H9 (cell line): ENCODE measurements at regions not wholly inside any gene's neighbourhood (a gene's known extent, or its start where the extent isn't known, plus 50 kb on each side); places are given as distances from the start of the nearest gene placed in this dataset.

Source experiments
- DNase-seq: peaks from one replicate; pipeline ENCODE4 v3.0.0-alpha.2; 2017
- H2AFZ ChIP-seq: one replicate; pipeline ENCODE4 v1.6.1; 2013; ENCODE audit warnings: mild to moderate bottlenecking, low read length, control low read depth, moderate library complexity
- H2AK5ac ChIP-seq: 2 replicates; pipeline ENCODE4 v1.6.1; 2013; ENCODE audit warnings: low read length, control low read depth, mixed read lengths; ENCODE audit not compliant: insufficient read length
- H2BK120ac ChIP-seq: one replicate; pipeline ENCODE4 v1.6.1; 2013; ENCODE audit warnings: low read depth, mild to moderate bottlenecking, low read length, control low read depth, inconsistent platforms; ENCODE audit not compliant: poor library complexity, severe bottlenecking
- H2BK12ac ChIP-seq: 2 replicates; pipeline ENCODE4 v1.6.1; 2013; ENCODE audit warnings: low read length, control low read depth, mixed read lengths, low read depth; ENCODE audit not compliant: insufficient read length
- H2BK15ac ChIP-seq: 2 replicates; pipeline ENCODE4 v1.6.1; 2013; ENCODE audit warnings: low read depth, low read length, control low read depth
- H2BK20ac ChIP-seq: one replicate; pipeline ENCODE4 v1.6.1; 2013; ENCODE audit warnings: low read depth, mild to moderate bottlenecking, low read length, control low read depth, inconsistent platforms; ENCODE audit not compliant: poor library complexity, severe bottlenecking
- H2BK5ac ChIP-seq: 2 replicates; pipeline ENCODE4 v1.6.1; 2013; ENCODE audit warnings: low read length, control low read depth, mixed read lengths; ENCODE audit not compliant: insufficient read length
- H3K14ac ChIP-seq: 2 replicates; pipeline ENCODE4 v1.6.1; 2013; ENCODE audit warnings: low read length, control low read depth; ENCODE audit not compliant: insufficient read depth
- H3K18ac ChIP-seq: 2 replicates; pipeline ENCODE4 v1.6.1; 2013; ENCODE audit warnings: low read depth, mild to moderate bottlenecking, mixed read lengths, low read length, control low read depth; ENCODE audit not compliant: insufficient read length
- H3K23ac ChIP-seq: 2 replicates; pipeline ENCODE4 v1.6.1; 2013; ENCODE audit warnings: low read length, control low read depth, mixed read lengths, low read depth; ENCODE audit not compliant: insufficient read length
- H3K23me2 ChIP-seq: 2 replicates; pipeline ENCODE4 v1.6.1; 2013; ENCODE audit warnings: low read depth, mild to moderate bottlenecking, mixed read lengths, low read length, control low read depth; ENCODE audit not compliant: insufficient read length, poor library complexity, severe bottlenecking
- H3K27ac ChIP-seq: 2 replicates; pipeline ENCODE4 v1.5.1; 2013; ENCODE audit warnings: low read length, control low read depth, mixed read lengths, low read depth; ENCODE audit not compliant: insufficient read length
- H3K27me3 ChIP-seq: 2 replicates; pipeline ENCODE4 v1.6.1; 2013; ENCODE audit warnings: low read length, control low read depth, inconsistent platforms; ENCODE audit not compliant: insufficient read depth
- H3K4ac ChIP-seq: 2 replicates; pipeline ENCODE4 v1.6.1; 2013; ENCODE audit warnings: low read depth, mild to moderate bottlenecking, control low read depth, inconsistent platforms, low read length, moderate library complexity
- H3K4me1 ChIP-seq: 2 replicates; pipeline ENCODE4 v1.6.1; 2013; ENCODE audit warnings: low read length, control low read depth, inconsistent platforms; ENCODE audit not compliant: insufficient read depth
- H3K4me2 ChIP-seq: 2 replicates; pipeline ENCODE4 v1.6.1; 2013; ENCODE audit warnings: low read length, control low read depth, mixed read lengths; ENCODE audit not compliant: insufficient read length, insufficient read depth
- H3K56ac ChIP-seq: 2 replicates; pipeline ENCODE4 v1.6.1; 2013; ENCODE audit warnings: low read depth, mild to moderate bottlenecking, mixed read lengths, low read length, control low read depth; ENCODE audit not compliant: insufficient read length
- H3K79me1 ChIP-seq: 2 replicates; pipeline ENCODE4 v1.6.1; 2013; ENCODE audit warnings: low read depth, mild to moderate bottlenecking, moderate library complexity, low read length, control low read depth, inconsistent platforms; ENCODE audit not compliant: insufficient read depth, poor library complexity, severe bottlenecking
- H3K79me2 ChIP-seq: 2 replicates; pipeline ENCODE4 v1.6.1; 2013; ENCODE audit warnings: low read length, control low read depth, inconsistent platforms; ENCODE audit not compliant: insufficient read depth
- H3K9ac ChIP-seq: 2 replicates; pipeline ENCODE4 v1.6.1; 2013; ENCODE audit warnings: low read length, control low read depth, mixed read lengths; ENCODE audit not compliant: insufficient read length; ENCODE audit errors: extremely low read depth
- H3K9me3 ChIP-seq: one replicate; pipeline ENCODE4 v1.6.1; 2013; ENCODE audit warnings: low read depth, low read length, inconsistent platforms; ENCODE audit not compliant: control insufficient read depth
- H3T11ph ChIP-seq: one replicate; pipeline ENCODE4 v1.6.1; 2013; ENCODE audit warnings: mild to moderate bottlenecking, low read length, control low read depth, inconsistent platforms
- H4K20me1 ChIP-seq: one replicate; pipeline ENCODE4 v1.6.1; 2013; ENCODE audit not compliant: control insufficient read depth, insufficient read length, insufficient read depth
- H4K5ac ChIP-seq: 2 replicates; pipeline ENCODE4 v1.6.1; 2013; ENCODE audit warnings: low read depth, mild to moderate bottlenecking, mixed read lengths, low read length, control low read depth; ENCODE audit not compliant: insufficient read length
- H4K8ac ChIP-seq: replicated peaks from 2 replicates; pipeline ENCODE4 v1.6.1; 2013; ENCODE audit warnings: low read length, control low read depth, mixed read lengths, low read depth; ENCODE audit not compliant: insufficient read length
- H4K91ac ChIP-seq: 2 replicates; pipeline ENCODE4 v1.6.1; 2013; ENCODE audit warnings: low read depth, mild to moderate bottlenecking, moderate library complexity, mixed read lengths, low read length, control low read depth; ENCODE audit not compliant: insufficient read length
- H3K27ac Mint-ChIP-seq, 3 experiments: 2 replicates in 2 of 3; 3 replicates in 1 of 3; pipeline ENCODE4 v1.8.0; 2020 to 2021; ENCODE audit warnings: mixed read lengths in 3 of 3, mild to moderate bottlenecking in 1 of 3, moderate library complexity in 1 of 3
- H3K27me3 Mint-ChIP-seq: 2 replicates; pipeline ENCODE4 v1.8.0; 2021; ENCODE audit warnings: low read depth, mild to moderate bottlenecking, moderate library complexity, mixed read lengths
- H3K36me3 Mint-ChIP-seq, 3 experiments: 2 replicates in 2 of 3; 3 replicates in 1 of 3; pipeline ENCODE4 v1.8.0; 2020 to 2021; ENCODE audit warnings: low read depth in 3 of 3, mixed read lengths in 3 of 3; ENCODE audit not compliant: insufficient read depth in 1 of 3
- H3K4me1 Mint-ChIP-seq, 2 experiments: 2 replicates each; pipeline ENCODE4 v1.8.0; 2020; ENCODE audit warnings: mixed read lengths in 2 of 2
- H3K4me3 Mint-ChIP-seq, 2 experiments: 2 replicates in 1 of 2; 3 replicates in 1 of 2; pipeline ENCODE4 v1.8.0; 2020 to 2021; ENCODE audit warnings: mild to moderate bottlenecking in 2 of 2, mixed read lengths in 2 of 2, moderate library complexity in 1 of 2
- H3K9me3 Mint-ChIP-seq, 2 experiments: 2 replicates in 1 of 2; 3 replicates in 1 of 2; pipeline ENCODE4 v1.8.0; 2020; ENCODE audit warnings: mild to moderate bottlenecking in 2 of 2, mixed read lengths in 2 of 2, moderate library complexity in 1 of 2
- WGBS: extraction: QIAGEN DNeasy Blood & Tissue Kit; methylation state at CpG from one replicate; pipeline ENCODE4 v1.1.7; 2013; ENCODE audit warnings: missing lambda C conversion rate, low lambda C conversion rate, mixed read lengths; ENCODE audit not compliant: insufficient read length; ENCODE audit errors: extremely low coverage; 5-methylcytosine and 5-hydroxymethylcytosine counted together
- TF ChIP-seq, protein P1 (sequence below): fragments of 200-600 bp; sonication (generic); conservative IDR thresholded peaks from 3 replicates; pipeline ENCODE4 v1.8.0; 2021; ENCODE audit warnings: antibody characterized with exemption, mild to moderate bottlenecking

DNA sequence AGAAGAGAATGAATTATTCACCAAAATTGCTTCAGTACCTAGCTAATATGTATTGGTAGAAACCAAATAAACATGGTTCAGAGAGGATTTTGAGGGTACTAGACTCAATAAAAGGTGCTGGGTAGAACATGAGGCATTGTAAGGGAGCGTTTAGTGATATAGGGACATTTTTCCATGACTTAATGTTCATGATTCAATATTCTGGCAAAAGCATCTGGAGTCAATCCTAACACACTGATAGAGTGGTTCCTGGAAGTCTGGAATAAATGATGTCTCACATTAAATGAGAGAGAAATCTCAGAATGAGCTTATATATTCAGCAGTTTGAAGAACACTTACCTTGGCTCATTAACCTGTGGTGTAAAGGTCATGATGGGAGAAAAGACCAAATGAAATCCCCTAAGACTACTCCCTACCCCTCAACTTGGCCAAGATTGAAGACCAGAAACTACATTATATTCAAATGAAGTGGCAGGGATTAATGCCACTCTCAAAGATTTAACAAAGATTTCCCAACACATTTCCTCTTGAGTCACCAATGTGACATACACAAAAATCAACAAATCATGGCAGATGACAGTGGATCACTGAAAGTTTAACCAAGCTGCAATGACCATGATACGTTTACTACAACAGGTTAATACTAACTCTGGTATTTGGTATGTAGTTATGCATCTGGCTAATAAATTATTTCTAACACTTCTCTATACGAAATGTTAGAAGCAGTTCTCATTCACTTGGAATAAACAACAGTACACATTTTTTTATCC lies 309.5 kb downstream of the SATB2 start:
- H3K4me2 ChIP-seq = no peak overlapping the region
- WGBS = no CpG with 5 or more reads among the region's 3 CpGs

More for the DNA sequence above, 309.5 kb downstream of the SATB2 start:
- no peaks in the 10 kb centered on the region for H3K23me2 ChIP-seq
- no peaks in the 10 kb centered on the region for H3K9me3 ChIP-seq
- H3K56ac ChIP-seq = no peak overlapping the region
- no peak for DNase-seq
- H2BK15ac ChIP-seq = no peak overlapping the region
- no peak overlapping the region for H2AK5ac ChIP-seq
- Mint-ChIP-seq H3K9me3 (no peaks in the 10 kb centered on the region; a peak in 1 of 5 replicates), H3K4me3 (no peak overlapping the region), H3K27ac (no peak overlapping the region), H3K4me1 (no peaks in the 10 kb centered on the region), H3K27me3 (no peaks in the 10 kb centered on the region; the same call in 1 of the 2 replicates), H3K36me3 (peaks cover 0 to 2% (median 1%) of the 10 kb centered on the region in 3 experiments; a peak in 3 of 7 replicates)
- no peak overlapping the region for H3K14ac ChIP-seq
- H3K79me1 ChIP-seq = no peaks in the 10 kb centered on the region
- no peak overlapping the region for H3K9ac ChIP-seq
- no peak overlapping the region for H4K8ac ChIP-seq
- no peak overlapping the region for H2BK120ac ChIP-seq
- TF ChIP-seq, protein P1, sequence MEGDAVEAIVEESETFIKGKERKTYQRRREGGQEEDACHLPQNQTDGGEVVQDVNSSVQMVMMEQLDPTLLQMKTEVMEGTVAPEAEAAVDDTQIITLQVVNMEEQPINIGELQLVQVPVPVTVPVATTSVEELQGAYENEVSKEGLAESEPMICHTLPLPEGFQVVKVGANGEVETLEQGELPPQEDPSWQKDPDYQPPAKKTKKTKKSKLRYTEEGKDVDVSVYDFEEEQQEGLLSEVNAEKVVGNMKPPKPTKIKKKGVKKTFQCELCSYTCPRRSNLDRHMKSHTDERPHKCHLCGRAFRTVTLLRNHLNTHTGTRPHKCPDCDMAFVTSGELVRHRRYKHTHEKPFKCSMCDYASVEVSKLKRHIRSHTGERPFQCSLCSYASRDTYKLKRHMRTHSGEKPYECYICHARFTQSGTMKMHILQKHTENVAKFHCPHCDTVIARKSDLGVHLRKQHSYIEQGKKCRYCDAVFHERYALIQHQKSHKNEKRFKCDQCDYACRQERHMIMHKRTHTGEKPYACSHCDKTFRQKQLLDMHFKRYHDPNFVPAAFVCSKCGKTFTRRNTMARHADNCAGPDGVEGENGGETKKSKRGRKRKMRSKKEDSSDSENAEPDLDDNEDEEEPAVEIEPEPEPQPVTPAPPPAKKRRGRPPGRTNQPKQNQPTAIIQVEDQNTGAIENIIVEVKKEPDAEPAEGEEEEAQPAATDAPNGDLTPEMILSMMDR = no peak
- H2AFZ ChIP-seq = no peak overlapping the region
- no peak overlapping the region for H3K27ac ChIP-seq
- no peaks in the 10 kb centered on the region for H3K4me1 ChIP-seq
- H3K18ac ChIP-seq = no peak overlapping the region
- no peak overlapping the region for H3K23ac ChIP-seq
- H4K91ac ChIP-seq = no peak overlapping the region
- H4K20me1 ChIP-seq = no peaks in the 10 kb centered on the region
- H3K79me2 ChIP-seq = no peaks in the 10 kb centered on the region
- H3K4ac ChIP-seq = no peak overlapping the region
- no peaks in the 10 kb centered on the region for H3K27me3 ChIP-seq
- no peak overlapping the region for H2BK12ac ChIP-seq
- H2BK5ac ChIP-seq = no peak overlapping the region
- H4K5ac ChIP-seq = no peak overlapping the region
- H2BK20ac ChIP-seq = no peak overlapping the region
- H3T11ph ChIP-seq = no peak overlapping the region
